Nephron progenitor cell (in vitro differentiated cells): ENCODE measurements at regions not wholly inside any gene's neighbourhood (a gene's known extent, or its start where the extent isn't known, plus 50 kb on each side); places are given as distances from the start of the nearest gene placed in this dataset.
"Not testable (repeated sequence)": the region's sequence is repeated elsewhere in the genome, so short reads cannot be mapped to it uniquely, and the experiment has no call there.

Experiments
- DNase-seq: peaks from one replicate; pipeline ENCODE4 v3.0.0; 2021
- H3K27ac Mint-ChIP-seq: 2 replicates; pipeline ENCODE4 v1.8.0; 2021; ENCODE audit warnings: mild to moderate bottlenecking, moderate library complexity, mixed read lengths
- H3K27me3 Mint-ChIP-seq: 2 replicates; pipeline ENCODE4 v1.8.0; 2021; ENCODE audit warnings: mild to moderate bottlenecking, low read depth, mixed read lengths; ENCODE audit not compliant: poor library complexity
- H3K36me3 Mint-ChIP-seq: 2 replicates; pipeline ENCODE4 v1.8.0; 2021; ENCODE audit warnings: low read depth, mixed read lengths
- H3K4me1 Mint-ChIP-seq: 2 replicates; pipeline ENCODE4 v1.8.0; 2021; ENCODE audit warnings: mixed read lengths
- H3K4me3 Mint-ChIP-seq: 2 replicates; pipeline ENCODE4 v1.8.0; 2021; ENCODE audit warnings: mild to moderate bottlenecking, moderate library complexity, mixed read lengths
- H3K9me3 Mint-ChIP-seq: 2 replicates; pipeline ENCODE4 v1.8.0; 2021; ENCODE audit warnings: mild to moderate bottlenecking, moderate library complexity, mixed read lengths
- TF ChIP-seq, protein P1 (sequence below): fragments of 200-600 bp; sonication (generic); IDR thresholded peaks from 2 replicates; pipeline ENCODE4 v1.5.0; 2021; ENCODE audit warnings: antibody characterized with exemption

DNA sequence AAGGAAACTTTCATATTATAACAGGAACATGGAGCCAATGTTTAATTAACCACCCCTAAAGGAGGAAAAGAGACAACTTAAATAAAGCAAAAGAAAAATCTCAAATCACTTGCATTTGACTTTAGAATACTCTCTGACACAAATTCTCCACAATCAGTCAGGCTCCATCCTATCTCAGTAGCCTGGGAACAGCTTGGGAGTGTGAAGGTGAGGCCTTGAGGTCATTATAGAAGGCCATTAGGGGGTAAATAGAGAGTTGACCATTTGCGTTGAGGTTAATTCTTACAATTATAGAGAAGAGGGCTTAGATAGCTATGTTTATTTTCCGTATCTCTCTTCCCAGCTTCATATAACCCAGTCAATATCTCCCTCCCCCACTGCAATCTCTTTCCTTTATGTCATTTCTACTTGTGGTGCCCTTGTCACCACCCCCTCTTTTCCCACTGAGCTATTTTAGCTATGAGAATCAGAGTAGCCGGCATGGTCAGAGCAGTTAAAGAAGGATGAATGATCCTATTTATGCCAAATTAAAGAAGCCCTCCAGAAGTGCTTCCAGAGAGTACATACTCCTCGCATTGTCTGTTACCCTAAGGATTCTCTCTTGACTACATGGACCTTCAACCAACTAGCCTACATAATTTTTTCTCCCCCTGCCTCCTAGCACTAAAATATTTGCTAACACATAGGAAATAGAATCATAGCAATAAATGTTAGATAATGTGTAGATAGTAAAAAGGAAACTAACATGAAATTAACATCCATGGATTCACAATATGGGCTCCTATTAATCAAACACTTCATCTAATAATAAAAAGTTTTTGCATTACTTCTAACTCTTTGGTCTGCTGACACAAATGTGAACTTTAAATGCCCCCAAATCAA, 135.2 kb upstream of the KRR1 start:
- Mint-ChIP-seq H3K27ac (no peak overlapping the region), H3K36me3 (no peaks in the 10 kb centered on the region), H3K27me3 (no peaks in the 10 kb centered on the region), H3K4me1 (peaks cover 10% of the 10 kb centered on the region), H3K4me3 (no peak overlapping the region), H3K9me3 (no peaks in the 10 kb centered on the region)
- TF ChIP-seq, protein P1, sequence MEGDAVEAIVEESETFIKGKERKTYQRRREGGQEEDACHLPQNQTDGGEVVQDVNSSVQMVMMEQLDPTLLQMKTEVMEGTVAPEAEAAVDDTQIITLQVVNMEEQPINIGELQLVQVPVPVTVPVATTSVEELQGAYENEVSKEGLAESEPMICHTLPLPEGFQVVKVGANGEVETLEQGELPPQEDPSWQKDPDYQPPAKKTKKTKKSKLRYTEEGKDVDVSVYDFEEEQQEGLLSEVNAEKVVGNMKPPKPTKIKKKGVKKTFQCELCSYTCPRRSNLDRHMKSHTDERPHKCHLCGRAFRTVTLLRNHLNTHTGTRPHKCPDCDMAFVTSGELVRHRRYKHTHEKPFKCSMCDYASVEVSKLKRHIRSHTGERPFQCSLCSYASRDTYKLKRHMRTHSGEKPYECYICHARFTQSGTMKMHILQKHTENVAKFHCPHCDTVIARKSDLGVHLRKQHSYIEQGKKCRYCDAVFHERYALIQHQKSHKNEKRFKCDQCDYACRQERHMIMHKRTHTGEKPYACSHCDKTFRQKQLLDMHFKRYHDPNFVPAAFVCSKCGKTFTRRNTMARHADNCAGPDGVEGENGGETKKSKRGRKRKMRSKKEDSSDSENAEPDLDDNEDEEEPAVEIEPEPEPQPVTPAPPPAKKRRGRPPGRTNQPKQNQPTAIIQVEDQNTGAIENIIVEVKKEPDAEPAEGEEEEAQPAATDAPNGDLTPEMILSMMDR: no peak
- DNase-seq: no peak

DNA sequence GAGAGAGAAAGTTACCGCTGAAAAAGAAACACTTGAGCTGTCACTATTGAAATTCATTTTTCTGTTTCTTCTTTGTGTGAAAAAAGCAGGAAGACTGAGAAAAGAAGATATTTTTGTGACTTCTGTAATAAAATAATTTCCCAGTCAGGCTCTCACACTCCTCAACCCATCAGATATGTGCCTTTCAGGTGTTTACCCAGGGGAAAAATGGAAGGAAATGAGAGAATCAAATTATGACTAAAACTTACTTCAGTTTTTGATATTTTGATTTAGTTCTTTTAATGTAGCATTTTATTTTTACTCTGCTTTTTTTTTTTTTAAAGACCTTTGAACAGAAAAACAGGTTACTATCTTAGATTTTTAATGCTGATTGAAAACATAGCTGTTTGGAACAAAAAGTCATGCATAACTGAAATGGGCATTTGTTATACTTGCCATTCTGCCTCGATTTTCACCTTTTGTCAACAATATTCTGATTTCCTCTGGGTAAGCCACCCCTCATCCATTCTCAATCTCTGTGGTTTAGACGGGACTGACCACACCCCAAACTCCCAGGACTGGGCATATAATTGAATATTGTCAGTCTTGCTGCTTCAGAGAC, 133.2 kb upstream of the KRR1 start:
- no peak overlapping the region for H3K27ac Mint-ChIP-seq
- DNase-seq: no peak
- H3K4me3 Mint-ChIP-seq: no peak overlapping the region
- no peaks in the 10 kb centered on the region for H3K36me3 Mint-ChIP-seq
- peaks cover 27% of the 10 kb centered on the region for H3K4me1 Mint-ChIP-seq
- TF ChIP-seq, protein P1: no peak
- H3K9me3 Mint-ChIP-seq: no peaks in the 10 kb centered on the region
- H3K27me3 Mint-ChIP-seq: no peaks in the 10 kb centered on the region

DNA sequence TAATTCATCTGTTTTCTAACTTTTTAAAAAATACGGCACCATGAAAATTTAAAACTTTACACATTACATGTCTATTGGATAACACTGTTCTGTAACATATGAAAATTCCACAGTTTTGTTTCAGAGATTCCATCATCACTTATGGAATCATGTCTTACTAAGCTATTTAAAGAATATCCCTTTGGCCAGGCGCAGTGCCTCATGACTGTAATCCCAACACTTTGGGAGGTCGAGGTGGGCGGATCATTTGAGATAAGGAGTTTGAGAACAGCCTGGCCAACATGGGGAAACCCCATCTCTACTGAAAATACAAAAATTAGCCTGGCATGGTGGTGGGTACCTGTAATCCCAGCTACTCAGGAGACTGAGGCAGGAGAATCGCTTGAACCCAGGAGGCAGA, 131.7 kb upstream of the KRR1 start:
- H3K4me1 Mint-ChIP-seq: peaks cover 36% of the 10 kb centered on the region
- not testable (repeated sequence) for H3K9me3 Mint-ChIP-seq, DNase-seq, H3K27ac Mint-ChIP-seq, H3K36me3 Mint-ChIP-seq, H3K27me3 Mint-ChIP-seq, H3K4me3 Mint-ChIP-seq

DNA sequence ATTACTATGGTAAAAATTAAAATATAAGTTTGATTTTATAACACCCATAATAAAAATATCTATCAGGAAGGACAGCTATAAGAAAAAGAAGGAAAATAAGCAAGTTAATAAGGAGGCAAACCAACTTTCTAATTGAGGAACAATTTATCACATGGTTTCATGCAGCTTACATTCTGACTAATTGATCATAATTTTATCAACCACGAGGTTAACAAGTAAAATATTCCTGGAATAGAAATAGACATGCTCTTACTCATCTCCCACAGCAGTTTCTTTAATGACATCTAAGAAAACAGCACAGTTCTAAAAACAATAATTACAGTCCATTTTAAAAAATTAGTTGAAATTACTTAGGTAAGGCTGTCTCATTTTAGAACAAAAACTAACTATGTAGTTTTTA, 130.8 kb upstream of the KRR1 start:
- Mint-ChIP-seq H3K27me3 (no peaks in the 10 kb centered on the region), H3K4me3 (no peak overlapping the region), H3K9me3 (no peaks in the 10 kb centered on the region), H3K27ac (no peak overlapping the region), H3K36me3 (no peaks in the 10 kb centered on the region), H3K4me1 (peaks cover 35% of the 10 kb centered on the region)
- TF ChIP-seq, protein P1: no peak
- DNase-seq: no peak

DNA sequence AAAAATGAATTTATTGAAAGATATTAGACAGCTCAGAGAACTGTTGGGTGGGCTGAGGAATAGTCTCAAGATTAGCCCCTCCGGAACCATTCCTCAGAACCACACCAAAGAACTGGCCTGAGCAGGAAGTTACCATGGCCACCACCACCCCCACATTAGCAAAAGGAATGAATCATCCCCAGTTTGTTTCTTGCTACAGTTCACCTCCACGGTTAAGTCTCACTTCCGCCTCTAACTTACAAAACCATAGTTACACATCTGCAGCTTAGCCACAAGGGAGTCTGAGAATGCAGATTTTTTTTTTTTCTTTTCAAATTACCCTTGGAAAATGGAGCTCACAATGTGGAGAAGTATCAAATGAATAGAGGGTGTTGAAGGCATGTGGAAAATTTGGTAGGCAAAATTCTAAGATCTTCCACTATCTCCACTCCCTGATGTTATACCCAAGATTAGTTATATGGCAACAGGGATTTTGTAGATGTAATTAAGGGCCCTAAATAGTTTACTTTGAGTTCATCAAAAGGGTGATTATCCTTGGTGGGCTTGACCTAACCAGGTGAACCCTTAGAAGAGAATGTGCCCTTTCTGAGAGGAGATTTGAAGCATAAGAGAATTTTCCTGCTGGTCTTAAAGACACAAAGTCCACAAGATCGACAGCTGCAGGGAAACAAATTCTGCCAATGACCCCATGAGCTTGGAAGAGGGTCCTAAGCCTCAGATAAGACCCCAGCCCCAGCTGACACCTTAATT, 129.8 kb upstream of the KRR1 start:
- TF ChIP-seq, protein P1: no peak
- Mint-ChIP-seq H3K36me3 (no peaks in the 10 kb centered on the region), H3K9me3 (no peaks in the 10 kb centered on the region), H3K4me1 (peaks cover 45% of the 10 kb centered on the region), H3K27me3 (no peaks in the 10 kb centered on the region), H3K27ac (peak overlapping the region; percentile 86), H3K4me3 (no peak overlapping the region)
- no peak for DNase-seq

DNA sequence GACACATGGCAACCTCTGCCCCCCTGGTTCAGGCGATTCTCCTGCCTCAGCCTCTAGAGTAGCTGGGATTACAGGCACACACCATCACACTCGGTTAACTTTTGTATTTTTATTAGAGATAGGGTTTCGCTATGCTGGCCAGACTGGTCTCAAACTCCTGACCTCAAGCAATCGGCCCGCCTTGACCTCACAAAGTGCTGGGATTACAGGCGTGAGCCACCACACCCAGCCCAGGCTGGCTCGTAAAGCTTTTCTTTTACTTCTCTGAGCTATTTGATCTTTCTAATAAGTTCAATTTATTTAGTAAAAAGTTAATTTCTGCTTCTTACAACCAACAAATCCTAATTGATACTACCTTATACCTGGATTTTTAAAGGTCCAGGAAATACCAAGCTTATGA, 127.4 kb upstream of the KRR1 start:
- Mint-ChIP-seq H3K4me3 (no peak overlapping the region), H3K27ac (peak overlapping the region; percentile 73), H3K9me3 (no peaks in the 10 kb centered on the region), H3K4me1 (peaks cover 64% of the 10 kb centered on the region), H3K27me3 (no peaks in the 10 kb centered on the region), H3K36me3 (no peaks in the 10 kb centered on the region)
- TF ChIP-seq, protein P1: no peak
- peak; percentile 6 for DNase-seq
